Neural cell (in vitro differentiated cells): ENCODE measurements at regions not wholly inside any gene's neighbourhood (a gene's known extent, or its start where the extent isn't known, plus 50 kb on each side); places are given as distances from the start of the nearest gene placed in this dataset.

Experiments used
- H2AFZ ChIP-seq: fragments of 200-600, 300-800 bp; sonication (generic), shearing (Covaris generic); 2 replicates; pipeline ENCODE4 v1.6.0; 2014; ENCODE audit warnings: low read depth, mild to moderate bottlenecking, antibody characterized with exemption, low read length, moderate library complexity
- H3F3A ChIP-seq: fragments of 200-600 bp; shearing (Covaris generic); 2 replicates; pipeline ENCODE4 v1.6.1; 2016; ENCODE audit warnings: mild to moderate bottlenecking, moderate library complexity, mixed read lengths, antibody characterized with exemption, low read length; ENCODE audit not compliant: insufficient read depth, poor library complexity, severe bottlenecking
- H3K27ac ChIP-seq: fragments of 200-600, 300-800 bp; sonication (generic), shearing (Covaris generic); 2 replicates; pipeline ENCODE4 v1.5.1; 2014; ENCODE audit warnings: mild to moderate bottlenecking, low read length, moderate library complexity
- H3K27me3 ChIP-seq: fragments of 300-800, 200-600 bp; sonication (generic), shearing (Covaris generic); 2 replicates; pipeline ENCODE4 v1.6.0; 2014; ENCODE audit warnings: mild to moderate bottlenecking, low read depth, low read length, moderate library complexity; ENCODE audit not compliant: insufficient read depth
- H3K36me3 ChIP-seq: fragments of 300-800, 200-600 bp; sonication (generic), shearing (Covaris generic); 2 replicates; pipeline ENCODE4 v1.5.1; 2014; ENCODE audit warnings: mild to moderate bottlenecking, antibody characterized with exemption, low read length, moderate library complexity; ENCODE audit not compliant: insufficient read depth
- H3K4me2 ChIP-seq: fragments of 300-800, 200-600 bp; sonication (generic), shearing (Covaris generic); 2 replicates; pipeline ENCODE4 v1.6.0; 2014; ENCODE audit warnings: mild to moderate bottlenecking, low read length
- H3K4me3 ChIP-seq: fragments of 300-800, 200-600 bp; sonication (generic), shearing (Covaris generic); 2 replicates; pipeline ENCODE4 v1.5.1; 2014; ENCODE audit warnings: mild to moderate bottlenecking, low read length, moderate library complexity
- H3K79me2 ChIP-seq: fragments of 200-600 bp; shearing (Covaris generic); replicated peaks from 2 replicates; pipeline ENCODE4 v1.6.0; 2014; ENCODE audit warnings: mild to moderate bottlenecking, low read length, moderate library complexity; ENCODE audit not compliant: insufficient read depth
- H3K9ac ChIP-seq: fragments of 300-800, 200-600 bp; sonication (generic), shearing (Covaris generic); 2 replicates; pipeline ENCODE4 v1.6.1; 2016; ENCODE audit warnings: mild to moderate bottlenecking, low read length, mixed read lengths
- H3K9me2 ChIP-seq: fragments of 200-600 bp; shearing (Covaris generic); 2 replicates; pipeline ENCODE4 v1.6.1; 2016; ENCODE audit warnings: mild to moderate bottlenecking, low read length, mixed read lengths; ENCODE audit not compliant: insufficient read depth
- H3K9me3 ChIP-seq: fragments of 200-600, 300-800 bp; sonication (generic), shearing (Covaris generic); 2 replicates; pipeline ENCODE4 v1.6.1; 2016; ENCODE audit warnings: mild to moderate bottlenecking, mixed run types, low read length, moderate library complexity, mixed read lengths
- H4K20me1 ChIP-seq: fragments of 200-600 bp; shearing (Covaris generic); 2 replicates; pipeline ENCODE4 v1.6.1; 2016; ENCODE audit warnings: mild to moderate bottlenecking, mixed run types; ENCODE audit not compliant: insufficient read depth
- EP300 ChIP-seq: fragments of 450-650 bp; conservative IDR thresholded peaks from 2 replicates; pipeline ENCODE4 v1.6.1; 2014; ENCODE audit warnings: antibody characterized with exemption, mild to moderate bottlenecking, moderate library complexity; ENCODE audit not compliant: poor library complexity, severe bottlenecking
- EZH2 ChIP-seq: fragments of 200-600, 300-800 bp; shearing (Covaris generic), sonication (generic); IDR thresholded peaks from 2 replicates; pipeline ENCODE4 v1.6.1; 2014; ENCODE audit warnings: antibody characterized with exemption, low read length, borderline replicate concordance, mild to moderate bottlenecking; ENCODE audit not compliant: insufficient read depth, poor library complexity, severe bottlenecking
- MXI1 ChIP-seq: fragments of 450-650 bp; conservative IDR thresholded peaks from 2 replicates; pipeline ENCODE4 v1.6.1; 2014; ENCODE audit warnings: antibody characterized with exemption, mild to moderate bottlenecking; ENCODE audit not compliant: poor library complexity, severe bottlenecking
- POLR2AphosphoS5 ChIP-seq: IDR thresholded peaks from 2 replicates; pipeline ENCODE4 v1.6.1; 2012
- RAD21 ChIP-seq: fragments of 450-650 bp; conservative IDR thresholded peaks from 2 replicates; pipeline ENCODE4 v1.6.1; 2014; ENCODE audit warnings: antibody characterized with exemption, mild to moderate bottlenecking, moderate library complexity
- SMC3 ChIP-seq: fragments of 450-650 bp; conservative IDR thresholded peaks from 2 replicates; pipeline ENCODE4 v1.6.1; 2014; ENCODE audit warnings: antibody characterized with exemption, mild to moderate bottlenecking, moderate library complexity; ENCODE audit not compliant: poor library complexity
- TAF1 ChIP-seq: IDR thresholded peaks from 2 replicates; pipeline ENCODE4 v1.6.1; 2012; ENCODE audit warnings: low read depth
- TF ChIP-seq, protein P1 (sequence below): fragments of 450-650 bp; IDR thresholded peaks from 2 replicates; pipeline ENCODE4 v1.5.1; 2014; ENCODE audit warnings: antibody characterized with exemption, mild to moderate bottlenecking, moderate library complexity; ENCODE audit not compliant: poor library complexity, severe bottlenecking
- TF ChIP-seq, protein P2 (sequence below): IDR thresholded peaks from 2 replicates; pipeline ENCODE4 v1.6.1; 2012; ENCODE audit warnings: borderline replicate concordance

DNA sequence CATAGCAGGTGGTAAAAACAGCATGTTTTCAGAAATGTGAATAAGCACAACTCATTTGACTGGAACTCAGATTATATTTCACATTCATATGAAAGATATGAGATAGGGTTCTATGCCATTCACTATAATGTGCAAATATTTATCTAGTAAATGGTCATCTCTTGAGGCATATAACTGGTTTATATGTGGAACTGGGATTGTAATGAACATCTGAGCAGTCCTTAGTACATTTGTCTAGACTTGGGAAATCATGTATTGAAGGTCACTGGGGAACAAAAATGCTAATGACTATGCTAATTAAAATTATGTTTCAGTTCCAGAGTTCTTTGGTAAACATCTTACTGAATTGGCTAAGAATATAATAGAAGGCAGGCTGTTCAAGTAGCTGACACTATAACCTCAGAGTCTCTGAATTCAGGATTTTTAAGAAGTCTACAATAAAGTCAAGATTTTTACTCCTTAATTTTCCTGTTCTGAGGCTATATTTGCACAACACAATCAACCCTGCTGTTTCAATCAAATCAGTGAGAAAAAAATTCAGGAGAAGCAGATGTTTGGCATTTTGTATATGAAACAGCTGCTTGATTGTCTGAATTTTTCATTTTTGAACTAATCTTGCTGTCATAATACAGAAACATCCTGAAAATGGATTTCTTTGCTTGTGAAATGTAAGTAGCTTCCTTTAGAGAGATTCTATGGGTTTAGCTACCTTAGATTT is 244.8 kb upstream of the RGS18 start:
- Histone ChIP-seq H3K27ac (no peak overlapping the region), H2AFZ (no peak overlapping the region), H3K4me3 (no peak overlapping the region), H3K9me2 (no peaks in the 10 kb centered on the region), H3K4me2 (no peak overlapping the region), H3K27me3 (no peaks in the 10 kb centered on the region), H3K36me3 (no peaks in the 10 kb centered on the region), H3K9me3 (no peaks in the 10 kb centered on the region), H3K79me2 (no peaks in the 10 kb centered on the region), H3F3A (no peaks in the 10 kb centered on the region), H3K9ac (no peak overlapping the region), H4K20me1 (no peaks in the 10 kb centered on the region)
- TF ChIP-seq, protein P1, sequence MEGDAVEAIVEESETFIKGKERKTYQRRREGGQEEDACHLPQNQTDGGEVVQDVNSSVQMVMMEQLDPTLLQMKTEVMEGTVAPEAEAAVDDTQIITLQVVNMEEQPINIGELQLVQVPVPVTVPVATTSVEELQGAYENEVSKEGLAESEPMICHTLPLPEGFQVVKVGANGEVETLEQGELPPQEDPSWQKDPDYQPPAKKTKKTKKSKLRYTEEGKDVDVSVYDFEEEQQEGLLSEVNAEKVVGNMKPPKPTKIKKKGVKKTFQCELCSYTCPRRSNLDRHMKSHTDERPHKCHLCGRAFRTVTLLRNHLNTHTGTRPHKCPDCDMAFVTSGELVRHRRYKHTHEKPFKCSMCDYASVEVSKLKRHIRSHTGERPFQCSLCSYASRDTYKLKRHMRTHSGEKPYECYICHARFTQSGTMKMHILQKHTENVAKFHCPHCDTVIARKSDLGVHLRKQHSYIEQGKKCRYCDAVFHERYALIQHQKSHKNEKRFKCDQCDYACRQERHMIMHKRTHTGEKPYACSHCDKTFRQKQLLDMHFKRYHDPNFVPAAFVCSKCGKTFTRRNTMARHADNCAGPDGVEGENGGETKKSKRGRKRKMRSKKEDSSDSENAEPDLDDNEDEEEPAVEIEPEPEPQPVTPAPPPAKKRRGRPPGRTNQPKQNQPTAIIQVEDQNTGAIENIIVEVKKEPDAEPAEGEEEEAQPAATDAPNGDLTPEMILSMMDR = no peak
- TF ChIP-seq POLR2AphosphoS5 = no peak
- no peak for TF ChIP-seq SMC3
- no peak for TF ChIP-seq TAF1
- TF ChIP-seq EP300 = no peak
- TF ChIP-seq MXI1 = no peak
- TF ChIP-seq, protein P2, sequence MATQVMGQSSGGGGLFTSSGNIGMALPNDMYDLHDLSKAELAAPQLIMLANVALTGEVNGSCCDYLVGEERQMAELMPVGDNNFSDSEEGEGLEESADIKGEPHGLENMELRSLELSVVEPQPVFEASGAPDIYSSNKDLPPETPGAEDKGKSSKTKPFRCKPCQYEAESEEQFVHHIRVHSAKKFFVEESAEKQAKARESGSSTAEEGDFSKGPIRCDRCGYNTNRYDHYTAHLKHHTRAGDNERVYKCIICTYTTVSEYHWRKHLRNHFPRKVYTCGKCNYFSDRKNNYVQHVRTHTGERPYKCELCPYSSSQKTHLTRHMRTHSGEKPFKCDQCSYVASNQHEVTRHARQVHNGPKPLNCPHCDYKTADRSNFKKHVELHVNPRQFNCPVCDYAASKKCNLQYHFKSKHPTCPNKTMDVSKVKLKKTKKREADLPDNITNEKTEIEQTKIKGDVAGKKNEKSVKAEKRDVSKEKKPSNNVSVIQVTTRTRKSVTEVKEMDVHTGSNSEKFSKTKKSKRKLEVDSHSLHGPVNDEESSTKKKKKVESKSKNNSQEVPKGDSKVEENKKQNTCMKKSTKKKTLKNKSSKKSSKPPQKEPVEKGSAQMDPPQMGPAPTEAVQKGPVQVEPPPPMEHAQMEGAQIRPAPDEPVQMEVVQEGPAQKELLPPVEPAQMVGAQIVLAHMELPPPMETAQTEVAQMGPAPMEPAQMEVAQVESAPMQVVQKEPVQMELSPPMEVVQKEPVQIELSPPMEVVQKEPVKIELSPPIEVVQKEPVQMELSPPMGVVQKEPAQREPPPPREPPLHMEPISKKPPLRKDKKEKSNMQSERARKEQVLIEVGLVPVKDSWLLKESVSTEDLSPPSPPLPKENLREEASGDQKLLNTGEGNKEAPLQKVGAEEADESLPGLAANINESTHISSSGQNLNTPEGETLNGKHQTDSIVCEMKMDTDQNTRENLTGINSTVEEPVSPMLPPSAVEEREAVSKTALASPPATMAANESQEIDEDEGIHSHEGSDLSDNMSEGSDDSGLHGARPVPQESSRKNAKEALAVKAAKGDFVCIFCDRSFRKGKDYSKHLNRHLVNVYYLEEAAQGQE = no peak
- no peak for TF ChIP-seq RAD21

DNA sequence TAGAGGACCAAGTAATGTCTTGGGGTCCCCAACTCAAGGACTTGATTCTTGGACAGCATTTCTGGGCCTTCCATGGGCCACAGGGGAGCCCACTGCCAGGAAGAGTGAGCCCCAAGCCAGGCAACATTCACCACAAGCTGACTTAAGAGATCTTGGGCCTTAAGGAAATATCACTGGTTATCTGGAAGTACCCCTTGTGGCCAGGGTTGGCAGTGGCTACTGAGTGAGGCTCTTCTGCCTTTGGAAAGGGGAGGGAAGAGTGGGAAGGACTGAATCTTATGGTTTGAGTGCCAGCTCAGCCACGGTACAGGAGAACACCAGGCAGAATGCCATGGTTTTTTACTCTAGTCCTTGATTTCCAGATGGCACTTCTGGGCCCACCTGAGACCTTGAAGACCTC is 228.9 kb upstream of the RGS18 start:
- Histone ChIP-seq H3K27ac (no peak overlapping the region), H3K79me2 (no peaks in the 10 kb centered on the region), H3K4me3 (no peak overlapping the region), H3K36me3 (no peaks in the 10 kb centered on the region), H3K9me3 (no peaks in the 10 kb centered on the region), H3K27me3 (no peaks in the 10 kb centered on the region), H3K4me2 (no peak overlapping the region), H3K9me2 (no peaks in the 10 kb centered on the region), H4K20me1 (no peaks in the 10 kb centered on the region), H3F3A (no peaks in the 10 kb centered on the region), H2AFZ (no peak overlapping the region), H3K9ac (no peak overlapping the region)
- TF ChIP-seq RAD21 (no peak), MXI1 (no peak), TAF1 (no peak), EZH2 (no peak), SMC3 (no peak), EP300 (no peak), POLR2AphosphoS5 (no peak)
- TF ChIP-seq, protein P1 = no peak
- TF ChIP-seq, protein P2 = no peak
